HCT116 (cell line): ENCODE measurements at regions not wholly inside any gene's neighbourhood (a gene's known extent, or its start where the extent isn't known, plus 50 kb on each side); places are given as distances from the start of the nearest gene placed in this dataset.

Source experiments
- ATAC-seq: fragments of 200-7000 bp; cut with Tn5 transposase; 2 replicates; pipeline ENCODE4 v1.9.1; 2020; ENCODE audit warnings: mild to moderate bottlenecking, moderate library complexity
- BruUV-seq: library from RNA; stranded (reverse); fragments of 400-500 nt; replicated peaks from 2 replicates; lab custom pipeline; 2021; lab: Mats Ljungman, UMichigan
- CTCF ChIA-PET: fragments of 300-600 bp; sonication (Branson Sonifier 250); formaldehyde crosslinking; loops from one replicate; lab custom pipeline; 2021; ENCODE audit warnings: antibody characterized with exemption; lab: Charles Lee
- POLR2A ChIA-PET: fragments of 300-600, 350-600 bp; sonication (Branson Sonifier 250); formaldehyde crosslinking; loops from one replicate; lab custom pipeline; 2021; ENCODE audit warnings: antibody characterized with exemption; lab: Charles Lee
- RAD21 ChIA-PET, 2 experiments: fragments of 300-600 bp; sonication (Branson Sonifier 250); formaldehyde crosslinking; loops; one replicate each; lab custom pipeline; 2023; ENCODE audit warnings: low total read pairs in 2 of 2; ENCODE audit not compliant: uncharacterized antibody in 2 of 2, unreplicated experiment in 2 of 2, low non-redundant PET in 1 of 2; lab: Charles Lee
- DNase-seq: peaks from one replicate; pipeline ENCODE4 v3.0.0-alpha.2; 2010; ENCODE audit warnings: low read depth, low spot score
- H2AFZ ChIP-seq: fragments of 200-600 bp; shearing (Covaris generic), sonication (generic); 2 replicates; pipeline ENCODE4 v1.6.1; 2017; ENCODE audit warnings: low read depth, mixed run types, mixed read lengths, antibody characterized with exemption, low read length; ENCODE audit not compliant: poor library complexity, severe bottlenecking
- H3K27ac ChIP-seq: 2 replicates; pipeline ENCODE4 v1.5.1; 2012; ENCODE audit warnings: low read depth, low read length
- H3K27me3 ChIP-seq: fragments of 200-600 bp; sonication (generic); 2 replicates; pipeline ENCODE4 v1.6.1; 2016; ENCODE audit warnings: mixed run types, low read length, mixed read lengths; ENCODE audit not compliant: insufficient read depth
- H3K36me3 ChIP-seq, 2 experiments: fragments of 200-500 bp in 1 of 2; fragments of 200-600 bp in 1 of 2; sonication (Bioruptor generic) in 1 of 2; sonication (generic) in 1 of 2; 2 replicates each; pipeline versions ENCODE4 v1.5.1 to v1.6.1; 2014 to 2016; ENCODE audit warnings: low read length in 2 of 2, inconsistent platforms in 1 of 2, mixed read lengths in 1 of 2, mixed run types in 1 of 2; ENCODE audit not compliant: insufficient read depth in 2 of 2, control insufficient read depth in 1 of 2
- H3K4me1 ChIP-seq, 2 experiments: fragments of 200-600 bp in 1 of 2; sonication (generic) in 1 of 2; 2 replicates each; pipeline versions ENCODE4 v1.5.1 to v1.6.1; 2012 to 2017; ENCODE audit warnings: low read length in 2 of 2, inconsistent platforms in 1 of 2, mild to moderate bottlenecking in 1 of 2, mixed read lengths in 1 of 2, mixed run types in 1 of 2, moderate library complexity in 1 of 2; ENCODE audit not compliant: insufficient read depth in 2 of 2, control insufficient read depth in 1 of 2
- H3K4me2 ChIP-seq: fragments of 200-600 bp; sonication (generic); 2 replicates; pipeline ENCODE4 v1.6.1; 2017; ENCODE audit warnings: mixed run types, low read length, mixed read lengths
- H3K4me3 ChIP-seq, 2 experiments: fragments of 200-600 bp in 1 of 2; sonication (generic) in 1 of 2; replicated peaks in 1 of 2; 2 replicates each; pipeline ENCODE4 v1.5.1; 2011 to 2016; ENCODE audit warnings: low read length in 2 of 2, control low read depth in 1 of 2, low read depth in 1 of 2, mild to moderate bottlenecking in 1 of 2, mixed read lengths in 1 of 2, mixed run types in 1 of 2
- H3K79me2 ChIP-seq: fragments of 200-600 bp; sonication (generic); 2 replicates; pipeline ENCODE4 v1.6.1; 2017; ENCODE audit warnings: mild to moderate bottlenecking, mixed run types, low read length, moderate library complexity, mixed read lengths; ENCODE audit not compliant: insufficient read depth
- H3K9ac ChIP-seq: fragments of 200-600 bp; sonication (generic); 2 replicates; pipeline ENCODE4 v1.6.1; 2016; ENCODE audit warnings: low read length, mixed read lengths
- H3K9me2 ChIP-seq: fragments of 200-600 bp; sonication (generic), shearing (Covaris generic); 2 replicates; pipeline ENCODE4 v1.6.1; 2017; ENCODE audit warnings: mixed run types, mild to moderate bottlenecking, moderate library complexity; ENCODE audit not compliant: insufficient read depth
- H3K9me3 ChIP-seq, 2 experiments: fragments of 200-500 bp in 1 of 2; fragments of 200-600 bp in 1 of 2; sonication (Bioruptor generic) in 1 of 2; sonication (generic) in 1 of 2; 2 replicates each; pipeline ENCODE4 v1.6.1; 2014 to 2017; ENCODE audit warnings: low read length in 2 of 2, mixed read lengths in 2 of 2, inconsistent platforms in 1 of 2, low read depth in 1 of 2, mild to moderate bottlenecking in 1 of 2, mixed run types in 1 of 2, moderate library complexity in 1 of 2; ENCODE audit not compliant: control insufficient read depth in 1 of 2, insufficient read depth in 1 of 2
- H4K20me1 ChIP-seq: fragments of 200-600 bp; sonication (generic), shearing (Covaris generic); 2 replicates; pipeline ENCODE4 v1.6.1; 2017; ENCODE audit warnings: mixed run types, mild to moderate bottlenecking, moderate library complexity; ENCODE audit not compliant: insufficient read depth
- CBX3 ChIP-seq: IDR thresholded peaks from 2 replicates; pipeline ENCODE4 v1.6.1; 2012; ENCODE audit warnings: low read depth
- CEBPB ChIP-seq: IDR thresholded peaks from 2 replicates; pipeline ENCODE4 v1.6.1; 2012; ENCODE audit warnings: low read depth
- EGR1 ChIP-seq: IDR thresholded peaks from 2 replicates; pipeline ENCODE4 v1.6.1; 2012; ENCODE audit warnings: low read depth
- ELF1 ChIP-seq: IDR thresholded peaks from 2 replicates; pipeline ENCODE4 v1.6.1; 2012; ENCODE audit warnings: low read depth, borderline replicate concordance
- EZH2 ChIP-seq: fragments of 200-600 bp; sonication (generic); IDR thresholded peaks from 2 replicates; pipeline ENCODE4 v1.6.1; 2017; ENCODE audit warnings: antibody characterized with exemption, mixed run types
- EZH2phosphoT487 ChIP-seq: fragments of 200-600 bp; IDR thresholded peaks from 2 replicates; pipeline ENCODE4 v1.6.1; 2018; ENCODE audit warnings: antibody characterized with exemption, borderline replicate concordance
- FOSL1 ChIP-seq: IDR thresholded peaks from 2 replicates; pipeline ENCODE4 v1.6.1; 2012; ENCODE audit warnings: low read depth
- JUND ChIP-seq: IDR thresholded peaks from 2 replicates; pipeline ENCODE4 v1.6.1; 2012
- POLR2A ChIP-seq: IDR thresholded peaks from 2 replicates; pipeline ENCODE4 v1.7.0; 2011; ENCODE audit warnings: borderline replicate concordance; ENCODE audit not compliant: insufficient read depth, insufficient read length; ENCODE audit errors: extremely low read depth
- POLR2AphosphoS5 ChIP-seq: IDR thresholded peaks from 2 replicates; pipeline ENCODE4 v1.6.1; 2011; ENCODE audit warnings: mild to moderate bottlenecking, low read depth, low read length, moderate library complexity
- RAD21 ChIP-seq: IDR thresholded peaks from 2 replicates; pipeline ENCODE4 v1.6.1; 2012; ENCODE audit warnings: low read depth, mild to moderate bottlenecking
- SIN3A ChIP-seq: IDR thresholded peaks from 2 replicates; pipeline ENCODE4 v1.6.1; 2012; ENCODE audit warnings: low read depth
- SP1 ChIP-seq: IDR thresholded peaks from 2 replicates; pipeline ENCODE4 v1.6.1; 2012; ENCODE audit warnings: low read depth
- SRF ChIP-seq: IDR thresholded peaks from 2 replicates; pipeline ENCODE4 v1.6.1; 2012; ENCODE audit warnings: low read depth
- TCF7L2 ChIP-seq: IDR thresholded peaks from 2 replicates; pipeline ENCODE4 v1.7.0; 2011; ENCODE audit warnings: borderline replicate concordance, inconsistent platforms; ENCODE audit not compliant: insufficient read depth, insufficient read length; ENCODE audit errors: extremely low read depth
- YY1 ChIP-seq: IDR thresholded peaks from 2 replicates; pipeline ENCODE4 v1.6.1; 2011; ENCODE audit warnings: low read length, low read depth, moderate library complexity, mild to moderate bottlenecking; ENCODE audit not compliant: insufficient replicate concordance; ENCODE audit errors: extremely low read depth
- ZFX ChIP-seq: fragments of 450-650 bp; IDR thresholded peaks from 2 replicates; pipeline ENCODE4 v1.6.1; 2017
- ZNF274 ChIP-seq: fragments of 200-500 bp; sonication (Bioruptor generic); IDR thresholded peaks from 2 replicates; pipeline ENCODE4 v1.6.1; 2014; ENCODE audit warnings: mild to moderate bottlenecking, low read depth, low read length, inconsistent platforms
- intact Hi-C: fragments of 100-400 bp; cut with micrococcal nuclease; formaldehyde crosslinking; loops from 2 replicates; pipeline ENCODE4 v1.10.0; 2022
- TF ChIP-seq, protein P1 (sequence below): IDR thresholded peaks from 2 replicates; pipeline ENCODE4 v1.6.1; 2011; ENCODE audit warnings: mild to moderate bottlenecking, low read length, moderate library complexity; ENCODE audit not compliant: insufficient replicate concordance; ENCODE audit errors: extremely low read depth
- TF ChIP-seq, protein P2 (sequence below), 3 experiments: fragments of 200-600 bp in 1 of 3; sonication (generic) in 1 of 3; IDR thresholded peaks in 2 of 3; conservative IDR thresholded peaks in 1 of 3; 2 replicates each; pipeline ENCODE4 v1.5.1; 2012 to 2017; ENCODE audit warnings: low read depth in 2 of 3, low read length in 2 of 3, antibody characterized with exemption in 1 of 3, borderline replicate concordance in 1 of 3, control low read depth in 1 of 3, mild to moderate bottlenecking in 1 of 3, mixed read lengths in 1 of 3, mixed run types in 1 of 3, moderate library complexity in 1 of 3; ENCODE audit not compliant: insufficient read depth in 1 of 3
- TF ChIP-seq, protein P3 (sequence below): IDR thresholded peaks from 2 replicates; pipeline ENCODE4 v1.6.1; 2012

GRCh38 chr2:143936538-143936847 lies 583.4 kb downstream of the ZEB2 start:
- DNase-seq: no peak
- Histone ChIP-seq H3K9ac (no peak overlapping the region), H3K4me3 (no peak overlapping the region), H3K27me3 (no peaks in the 10 kb centered on the region), H2AFZ (no peak overlapping the region), H3K79me2 (no peaks in the 10 kb centered on the region), H3K4me2 (no peak overlapping the region), H3K36me3 (no peaks in the 10 kb centered on the region), H3K9me2 (no peaks in the 10 kb centered on the region), H3K4me1 (no peaks in the 10 kb centered on the region), H3K27ac (no peak overlapping the region), H3K9me3 (no peaks in the 10 kb centered on the region), H4K20me1 (no peaks in the 10 kb centered on the region)
- ChIA-PET POLR2A (no interaction called here), CTCF (no interaction called here), RAD21 (no interaction called here)
- no peak for TF ChIP-seq SRF
- TF ChIP-seq, protein P1, sequence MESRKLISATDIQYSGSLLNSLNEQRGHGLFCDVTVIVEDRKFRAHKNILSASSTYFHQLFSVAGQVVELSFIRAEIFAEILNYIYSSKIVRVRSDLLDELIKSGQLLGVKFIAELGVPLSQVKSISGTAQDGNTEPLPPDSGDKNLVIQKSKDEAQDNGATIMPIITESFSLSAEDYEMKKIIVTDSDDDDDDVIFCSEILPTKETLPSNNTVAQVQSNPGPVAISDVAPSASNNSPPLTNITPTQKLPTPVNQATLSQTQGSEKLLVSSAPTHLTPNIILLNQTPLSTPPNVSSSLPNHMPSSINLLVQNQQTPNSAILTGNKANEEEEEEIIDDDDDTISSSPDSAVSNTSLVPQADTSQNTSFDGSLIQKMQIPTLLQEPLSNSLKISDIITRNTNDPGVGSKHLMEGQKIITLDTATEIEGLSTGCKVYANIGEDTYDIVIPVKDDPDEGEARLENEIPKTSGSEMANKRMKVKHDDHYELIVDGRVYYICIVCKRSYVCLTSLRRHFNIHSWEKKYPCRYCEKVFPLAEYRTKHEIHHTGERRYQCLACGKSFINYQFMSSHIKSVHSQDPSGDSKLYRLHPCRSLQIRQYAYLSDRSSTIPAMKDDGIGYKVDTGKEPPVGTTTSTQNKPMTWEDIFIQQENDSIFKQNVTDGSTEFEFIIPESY: no peak
- no TSS peak for BruUV-seq
- ATAC-seq: no peak
- intact Hi-C loops: no loop called here

- Histone ChIP-seq H4K20me1 (no peaks in the 10 kb centered on the region), H2AFZ (no peak overlapping the region), H3K27ac (no peak overlapping the region), H3K4me1 (no peaks in the 10 kb centered on the region), H3K27me3 (no peaks in the 10 kb centered on the region), H3K4me3 (no peak overlapping the region), H3K9me3 (no peaks in the 10 kb centered on the region), H3K36me3 (no peaks in the 10 kb centered on the region), H3K79me2 (no peaks in the 10 kb centered on the region), H3K4me2 (no peak overlapping the region), H3K9me2 (no peaks in the 10 kb centered on the region), H3K9ac (no peak overlapping the region)
- ChIA-PET POLR2A (no interaction called here), CTCF (no interaction called here), RAD21 (no interaction called here)
- DNase-seq (no peak), ATAC-seq (no peak)
- no peak for TF ChIP-seq JUND
- no peak for TF ChIP-seq TCF7L2
- TF ChIP-seq SIN3A: no peak
- TF ChIP-seq ELF1: no peak
- TF ChIP-seq, protein P2, sequence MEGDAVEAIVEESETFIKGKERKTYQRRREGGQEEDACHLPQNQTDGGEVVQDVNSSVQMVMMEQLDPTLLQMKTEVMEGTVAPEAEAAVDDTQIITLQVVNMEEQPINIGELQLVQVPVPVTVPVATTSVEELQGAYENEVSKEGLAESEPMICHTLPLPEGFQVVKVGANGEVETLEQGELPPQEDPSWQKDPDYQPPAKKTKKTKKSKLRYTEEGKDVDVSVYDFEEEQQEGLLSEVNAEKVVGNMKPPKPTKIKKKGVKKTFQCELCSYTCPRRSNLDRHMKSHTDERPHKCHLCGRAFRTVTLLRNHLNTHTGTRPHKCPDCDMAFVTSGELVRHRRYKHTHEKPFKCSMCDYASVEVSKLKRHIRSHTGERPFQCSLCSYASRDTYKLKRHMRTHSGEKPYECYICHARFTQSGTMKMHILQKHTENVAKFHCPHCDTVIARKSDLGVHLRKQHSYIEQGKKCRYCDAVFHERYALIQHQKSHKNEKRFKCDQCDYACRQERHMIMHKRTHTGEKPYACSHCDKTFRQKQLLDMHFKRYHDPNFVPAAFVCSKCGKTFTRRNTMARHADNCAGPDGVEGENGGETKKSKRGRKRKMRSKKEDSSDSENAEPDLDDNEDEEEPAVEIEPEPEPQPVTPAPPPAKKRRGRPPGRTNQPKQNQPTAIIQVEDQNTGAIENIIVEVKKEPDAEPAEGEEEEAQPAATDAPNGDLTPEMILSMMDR (IDR thresholded peaks at IDR 0.05 in 2 of 3, conservative IDR thresholded peaks at IDR 0.05 in 1 of 3; ENCODE audit: borderline replicate concordance in 1 of 3, insufficient read depth in 1 of 3, low read depth in 2 of 3, low read length in 2 of 3): no peak
- TF ChIP-seq EZH2phosphoT487: no peak
- no peak for TF ChIP-seq ZNF274
- no peak for TF ChIP-seq EZH2
- no peak for TF ChIP-seq EGR1
- TF ChIP-seq ZFX: no peak
- TF ChIP-seq CEBPB: no peak
- no peak for TF ChIP-seq YY1
- TF ChIP-seq RAD21: no peak
- no peak for TF ChIP-seq SP1
- TF ChIP-seq SRF: no peak
- TF ChIP-seq, protein P3, sequence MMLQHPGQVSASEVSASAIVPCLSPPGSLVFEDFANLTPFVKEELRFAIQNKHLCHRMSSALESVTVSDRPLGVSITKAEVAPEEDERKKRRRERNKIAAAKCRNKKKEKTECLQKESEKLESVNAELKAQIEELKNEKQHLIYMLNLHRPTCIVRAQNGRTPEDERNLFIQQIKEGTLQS: no peak
- no peak for TF ChIP-seq POLR2AphosphoS5
- no peak for TF ChIP-seq CBX3
- TF ChIP-seq FOSL1: no peak
- TF ChIP-seq POLR2A: no peak
- BruUV-seq: no TSS peak
- intact Hi-C loops: no loop called here
These were observed 584.5 kb downstream of the ZEB2 start for GRCh38 chr2:143935482-143935752.
